Right ventricle myocardium superior (tissue), 1 donor: ENCODE measurements at regions not wholly inside any gene's neighbourhood (a gene's known extent, or its start where the extent isn't known, plus 50 kb on each side); places are given as distances from the start of the nearest gene placed in this dataset.
"Not testable (repeated sequence)": the region's sequence is repeated elsewhere in the genome, so short reads cannot be mapped to it uniquely, and the experiment has no call there.

Source experiments
- ATAC-seq: fragments of 200-7000 bp; cut with Tn5 transposase; one replicate; pipeline ENCODE4 v1.9.1; 2020; ENCODE audit warnings: mild to moderate bottlenecking; ENCODE audit not compliant: poor library complexity
- DNase-seq: peaks from one replicate; pipeline ENCODE4 v3.0.0-alpha.2; 2020
- intact Hi-C: fragments of 100-400 bp; cut with DNase I; formaldehyde crosslinking; loops from one replicate; pipeline ENCODE4 v1.11.2; 2022
- donor health status: DM: no; HTN: yes; CAD: no; lungs with severe emphysema.

DNA sequence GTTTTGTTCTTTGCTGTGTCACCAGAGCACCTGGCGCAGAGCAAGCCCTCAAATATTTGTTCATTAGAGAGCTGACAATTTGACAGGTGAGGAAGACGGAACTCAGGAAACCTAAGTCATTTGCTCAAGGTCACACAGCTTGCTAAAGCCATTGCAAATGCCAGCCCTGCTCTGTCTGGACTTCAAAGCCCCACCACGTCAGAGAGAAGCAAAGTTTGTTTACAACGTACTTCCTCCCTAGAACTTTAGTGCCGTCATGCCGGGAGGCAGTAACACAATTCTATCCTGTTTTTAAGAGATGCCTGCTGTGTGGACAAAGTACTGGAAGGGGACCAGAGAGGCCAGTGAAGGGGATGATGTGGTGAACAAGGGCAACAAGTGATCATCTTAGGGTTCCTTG lies 216.6 kb upstream of the PRICKLE2 start:
- no peak for ATAC-seq
- no peak for DNase-seq
- intact Hi-C loops: no loop called here

DNA sequence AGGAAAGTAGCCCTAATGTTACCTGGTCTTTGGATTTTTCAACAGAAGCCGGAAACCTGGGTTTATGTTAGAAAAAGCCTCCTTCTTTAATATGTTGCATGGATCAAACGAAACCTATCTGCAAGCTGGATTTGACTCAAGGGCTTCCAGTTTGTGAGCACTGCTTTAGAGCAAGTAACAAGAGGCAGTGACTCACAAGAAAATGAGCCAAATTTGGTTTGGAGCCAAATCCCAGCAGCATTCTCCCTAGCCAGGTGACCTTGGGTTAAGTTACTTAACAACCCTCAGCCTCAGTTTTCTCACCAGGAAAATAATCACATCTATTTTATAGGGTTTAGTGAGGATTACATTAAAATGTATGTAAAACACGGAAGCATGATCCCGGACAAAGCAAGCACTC lies 215.2 kb upstream of the PRICKLE2 start:
- intact Hi-C loops: no loop called here
- no peak for DNase-seq
- no peak for ATAC-seq

DNA sequence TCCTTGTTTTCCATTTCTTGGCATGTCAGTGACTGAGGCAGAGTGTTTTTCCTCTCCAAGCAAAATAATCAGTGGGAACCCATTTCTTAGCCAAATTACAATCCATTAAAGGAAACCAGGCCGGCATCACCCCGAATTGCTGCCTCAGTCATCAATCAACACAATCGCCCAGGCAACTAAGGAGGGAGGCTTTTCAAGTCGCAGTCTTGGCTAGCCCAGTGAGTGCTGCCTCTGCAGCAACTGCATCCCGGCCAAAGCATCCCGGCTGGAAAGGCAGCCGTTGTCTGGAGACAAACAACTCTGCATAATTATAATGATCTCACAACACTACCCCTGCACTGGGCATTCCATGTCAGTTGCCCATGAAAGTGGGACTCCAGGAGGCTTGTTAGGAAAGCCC lies 213.5 kb upstream of the PRICKLE2 start:
- intact Hi-C loops: no loop called here
- DNase-seq (no peak), ATAC-seq (no peak)

DNA sequence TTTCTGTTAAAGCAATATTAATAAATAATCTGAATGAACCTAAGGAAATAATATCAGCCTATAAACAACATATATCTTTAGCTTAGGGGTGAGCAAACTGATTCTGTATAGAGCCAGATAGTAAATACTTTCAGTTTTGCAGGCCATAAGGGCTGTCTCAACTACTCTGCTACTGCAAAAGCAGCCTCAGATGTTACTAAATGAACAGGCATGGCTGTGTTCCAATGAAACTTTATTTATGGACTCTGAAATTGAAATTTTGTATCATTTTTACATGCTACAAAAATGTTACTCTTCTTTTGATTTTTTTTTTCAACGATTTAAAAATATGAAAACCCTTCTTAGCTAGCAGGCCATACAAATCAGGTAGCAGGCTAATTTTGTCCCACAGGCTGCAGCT lies 212.8 kb upstream of the PRICKLE2 start:
- intact Hi-C loops: no loop called here
- no peak for DNase-seq
- no peak for ATAC-seq

DNA sequence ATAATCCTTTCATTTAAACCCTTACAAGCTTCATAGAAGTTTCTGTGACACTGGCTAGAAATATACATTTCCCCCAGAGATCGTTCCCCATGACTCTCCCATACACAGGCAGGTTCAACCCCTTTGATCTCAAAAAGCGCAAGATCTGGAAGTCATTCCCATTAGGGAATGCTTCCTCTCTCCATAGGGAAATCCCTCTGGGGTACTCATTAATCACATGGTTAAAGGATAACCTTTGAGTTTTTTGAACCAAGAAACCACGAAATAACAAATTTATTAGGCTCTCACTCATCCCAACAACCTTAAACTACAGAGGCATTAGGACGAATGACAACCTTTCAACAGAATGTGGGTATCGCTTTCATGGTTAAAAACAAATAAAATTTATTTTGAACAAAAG lies 211.9 kb upstream of the PRICKLE2 start:
- intact Hi-C loops: no loop called here
- ATAC-seq: no peak

DNA sequence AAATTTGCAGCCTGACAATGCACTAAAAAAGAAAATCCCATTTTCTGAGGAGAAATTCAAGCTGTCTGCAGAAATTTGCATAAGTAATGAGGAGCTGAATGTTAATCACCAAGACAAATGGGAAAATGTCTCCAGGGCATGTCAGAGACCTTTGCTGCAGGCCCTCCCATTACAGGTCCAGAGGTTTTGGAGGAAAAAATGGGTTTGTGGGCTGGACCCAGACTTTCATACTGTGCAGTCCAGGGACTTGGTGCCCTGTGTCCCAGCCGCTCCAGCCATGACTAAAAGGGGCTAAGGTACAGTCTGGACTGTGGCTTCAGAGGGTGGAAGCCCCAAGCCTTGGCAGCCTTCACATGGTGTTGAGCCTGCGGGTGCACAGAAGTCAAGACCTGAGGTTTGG lies 209.8 kb upstream of the PRICKLE2 start:
- ATAC-seq, DNase-seq, intact Hi-C loops: not testable (repeated sequence)

More for the DNA sequence above, 211.9 kb upstream of the PRICKLE2 start:
- DNase-seq: no peak

DNA sequence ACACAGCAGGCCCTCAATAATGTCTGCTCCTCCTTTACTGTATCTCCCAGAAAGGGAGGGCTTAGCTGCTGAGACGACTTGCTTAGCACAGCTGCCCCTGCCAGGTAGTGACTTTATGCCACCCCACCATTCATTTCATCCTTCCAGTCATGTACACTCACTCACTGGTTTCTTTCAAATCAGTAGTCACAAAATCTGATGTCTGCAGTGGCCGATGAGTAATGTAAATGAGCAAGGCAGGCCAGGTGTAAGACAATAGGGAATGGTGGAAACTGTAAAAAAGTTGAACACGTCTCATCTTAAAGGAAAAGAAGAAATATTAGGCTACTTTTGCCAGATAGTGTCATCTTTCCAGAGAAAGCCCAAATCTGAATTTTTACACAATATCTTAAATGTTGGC lies 207.6 kb upstream of the PRICKLE2 start:
- no peak for DNase-seq
- no peak for ATAC-seq
- intact Hi-C loops: no loop called here

DNA sequence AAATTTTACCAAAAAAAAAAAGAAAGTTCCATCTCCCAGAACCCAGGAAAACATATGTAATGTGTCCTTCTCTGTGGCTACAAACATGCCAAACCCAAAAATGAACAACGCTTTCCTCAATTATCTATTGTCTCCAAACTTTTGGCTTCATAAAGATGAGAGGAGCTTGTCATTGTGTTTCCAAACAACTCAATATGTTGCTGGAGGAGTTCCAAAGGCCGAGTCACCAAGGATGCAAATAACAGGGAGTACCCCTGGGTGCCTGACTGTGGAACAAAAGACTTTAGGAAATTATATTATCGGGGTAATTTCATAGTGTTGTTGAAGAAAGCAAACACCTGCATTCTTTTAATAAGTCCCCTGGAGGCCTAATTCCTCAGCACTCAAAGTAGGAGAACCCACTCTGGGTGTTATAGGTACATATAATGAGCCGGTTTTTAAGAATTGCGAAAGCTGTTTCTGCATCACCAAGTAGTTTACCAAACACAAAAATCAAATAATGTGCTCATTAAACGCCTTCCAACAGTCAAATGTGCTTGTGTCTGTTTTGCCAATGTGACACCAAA lies 206.3 kb upstream of the PRICKLE2 start:
- DNase-seq (no peak), ATAC-seq (no peak)
- intact Hi-C loops: no loop called here

DNA sequence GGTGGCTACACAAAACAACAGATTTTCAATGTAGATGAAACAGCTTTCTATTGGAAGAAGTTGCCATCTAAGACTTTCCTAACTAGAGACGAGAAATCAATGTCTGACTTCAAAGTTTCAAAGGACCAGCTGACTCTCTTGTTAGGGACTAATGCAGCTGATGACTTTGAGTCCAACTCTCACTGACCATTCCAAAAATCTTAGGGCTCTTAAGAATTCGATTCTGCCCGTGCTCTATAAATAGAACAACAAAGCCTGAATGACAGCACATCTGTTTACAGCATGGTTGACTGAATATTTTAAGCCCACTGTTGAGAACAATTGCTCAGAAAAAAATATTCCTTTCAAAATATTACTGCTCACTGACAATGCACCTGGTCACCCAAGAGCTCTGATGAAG lies 202.4 kb upstream of the PRICKLE2 start:
- ATAC-seq (no peak), DNase-seq (no peak)
- intact Hi-C loops: no loop called here

DNA sequence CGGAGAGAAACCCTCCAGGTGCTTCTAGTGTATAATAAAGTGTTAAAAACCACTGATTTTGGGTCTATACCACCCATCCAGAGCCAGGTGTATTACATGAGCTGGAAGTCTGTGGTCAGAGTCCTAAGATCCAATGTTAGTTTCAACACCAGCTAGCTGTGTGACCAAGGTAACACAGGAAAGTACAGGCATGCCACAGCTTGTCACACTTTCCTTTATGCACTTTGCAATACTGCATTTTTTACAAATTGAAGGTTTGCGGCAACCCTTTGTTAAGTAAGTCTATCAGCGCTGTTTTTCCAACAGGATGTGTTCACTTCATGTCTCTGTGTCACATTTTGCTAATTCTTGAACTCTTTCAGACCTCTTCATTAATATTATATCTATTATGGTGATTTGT lies 201.3 kb upstream of the PRICKLE2 start:
- ATAC-seq: no peak

DNA sequence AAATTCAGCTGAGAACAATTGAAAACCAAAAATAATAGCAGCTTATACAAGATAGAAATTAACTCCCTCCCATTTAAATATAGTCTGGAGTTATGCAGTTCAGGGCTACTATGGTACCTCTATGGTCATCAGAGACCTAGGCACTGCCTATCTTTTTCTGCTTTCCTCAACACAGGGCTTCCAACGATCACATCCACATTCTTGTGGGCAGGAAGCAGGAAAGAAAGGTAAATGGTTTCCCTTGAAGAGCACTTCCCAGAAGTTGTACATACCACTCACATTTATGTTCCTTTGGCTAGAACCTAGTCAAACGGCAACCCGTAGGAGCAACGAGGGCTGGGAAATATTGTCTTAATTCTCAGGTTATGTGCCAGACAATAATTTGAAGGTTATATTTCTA lies 197.7 kb upstream of the PRICKLE2 start:
- intact Hi-C loops: no loop called here
- ATAC-seq: no peak
- DNase-seq: no peak

More for the DNA sequence above, 201.3 kb upstream of the PRICKLE2 start:
- DNase-seq: no peak
- intact Hi-C loops: no loop called here

DNA sequence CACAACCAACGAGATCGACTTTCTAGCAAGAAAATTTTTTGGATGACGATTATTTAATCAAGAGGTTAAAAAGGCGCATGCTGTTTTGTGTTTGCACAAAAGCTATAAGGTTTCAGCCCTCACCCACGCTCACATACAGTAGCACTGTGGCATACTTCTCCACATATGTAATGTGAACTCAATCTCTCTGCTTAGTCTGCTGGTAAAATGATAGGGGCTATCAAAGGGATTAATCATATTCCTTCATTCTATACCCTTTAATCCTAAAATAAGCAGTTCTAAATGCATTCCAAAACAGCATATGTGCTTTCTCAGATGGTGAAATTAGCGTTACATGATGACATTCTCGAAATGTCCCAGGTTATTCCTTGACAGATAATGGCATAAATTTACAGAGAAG lies 196.9 kb upstream of the PRICKLE2 start:
- no peak for ATAC-seq
- no peak for DNase-seq
- intact Hi-C loops: no loop called here

DNA sequence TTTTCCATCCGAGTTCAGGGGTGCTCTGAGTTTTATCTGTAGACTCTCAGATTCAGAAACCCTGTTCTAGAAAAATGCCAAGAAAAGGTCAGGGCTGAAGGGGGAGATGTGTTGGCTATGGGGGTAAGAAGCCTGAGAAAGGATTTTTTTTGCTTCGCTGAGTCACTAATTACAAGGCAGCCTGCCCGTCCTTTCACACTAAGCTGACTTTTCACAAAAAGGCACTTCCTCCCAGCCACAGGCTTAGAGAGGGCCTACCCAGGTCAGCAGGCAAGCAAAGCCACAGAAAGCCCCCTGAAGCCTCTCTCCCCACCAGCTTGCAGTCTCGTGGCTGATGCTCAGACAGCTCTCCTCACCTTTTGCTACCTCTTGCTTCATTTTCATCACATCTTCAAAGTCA lies 192.6 kb upstream of the PRICKLE2 start:
- intact Hi-C loops: no loop called here
- DNase-seq: no peak

DNA sequence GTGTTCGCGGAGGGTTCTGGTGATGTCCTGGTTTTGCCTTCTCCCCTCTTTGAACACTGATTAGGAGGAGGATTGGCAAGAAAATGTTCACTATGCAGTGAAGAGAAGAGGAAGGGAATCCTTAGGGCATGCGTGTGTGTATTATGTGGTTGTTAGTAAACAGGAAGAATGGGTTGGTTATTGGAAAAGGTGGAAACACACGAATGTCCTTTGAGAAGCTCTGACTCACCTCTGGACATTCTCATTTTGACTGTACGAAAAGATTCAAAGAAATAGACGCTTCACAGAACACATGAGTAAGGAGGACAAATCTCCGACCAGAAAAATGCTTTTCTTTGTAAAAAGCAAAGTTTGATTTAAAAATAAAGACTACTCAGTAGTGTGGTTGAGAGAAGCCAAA lies 188.8 kb upstream of the PRICKLE2 start:
- intact Hi-C loops: no loop called here
- no peak for ATAC-seq

More for the DNA sequence above, 192.6 kb upstream of the PRICKLE2 start:
- no peak for ATAC-seq

DNA sequence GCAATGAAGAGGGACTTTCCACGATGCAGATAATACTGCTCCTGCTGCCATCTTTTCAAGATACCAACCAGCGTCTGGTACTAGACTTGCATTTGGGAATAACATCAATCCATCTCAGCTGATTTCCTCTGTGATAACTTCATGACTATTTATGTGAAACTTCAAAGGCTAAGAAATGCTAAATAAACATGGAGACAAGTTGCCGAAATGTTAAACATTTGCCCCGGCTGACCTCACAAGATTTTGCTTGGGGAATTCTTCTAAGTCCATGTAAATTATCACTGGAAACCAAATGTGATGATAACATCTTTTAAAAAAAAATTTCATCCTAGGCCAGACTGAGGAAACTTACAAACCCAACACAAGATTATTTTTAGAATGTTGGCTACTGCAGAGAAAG lies 185.8 kb upstream of the PRICKLE2 start:
- no peak for ATAC-seq
- DNase-seq: no peak
- intact Hi-C loops: no loop called here

More for the DNA sequence above, 188.8 kb upstream of the PRICKLE2 start:
- DNase-seq: no peak

DNA sequence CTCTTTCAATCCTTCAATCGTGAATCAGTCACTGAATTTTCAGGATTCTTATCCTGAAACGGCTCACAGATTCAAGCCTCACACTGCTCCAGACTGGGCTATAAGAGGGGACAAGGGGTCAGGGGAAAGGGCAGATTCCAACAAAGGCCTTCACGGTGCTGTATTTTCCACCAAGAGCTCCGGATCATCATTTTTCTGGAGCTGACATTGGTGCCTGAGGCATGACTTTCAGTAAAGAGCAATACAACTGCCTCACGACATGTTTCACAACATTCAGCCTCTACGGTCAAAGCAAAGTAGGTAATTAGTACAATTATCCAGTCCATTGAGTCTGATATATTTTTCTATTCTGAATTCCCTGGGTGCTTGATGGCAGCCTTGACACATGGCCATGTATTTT lies 185.0 kb upstream of the PRICKLE2 start:
- no peak for ATAC-seq
- intact Hi-C loops: no loop called here

DNA sequence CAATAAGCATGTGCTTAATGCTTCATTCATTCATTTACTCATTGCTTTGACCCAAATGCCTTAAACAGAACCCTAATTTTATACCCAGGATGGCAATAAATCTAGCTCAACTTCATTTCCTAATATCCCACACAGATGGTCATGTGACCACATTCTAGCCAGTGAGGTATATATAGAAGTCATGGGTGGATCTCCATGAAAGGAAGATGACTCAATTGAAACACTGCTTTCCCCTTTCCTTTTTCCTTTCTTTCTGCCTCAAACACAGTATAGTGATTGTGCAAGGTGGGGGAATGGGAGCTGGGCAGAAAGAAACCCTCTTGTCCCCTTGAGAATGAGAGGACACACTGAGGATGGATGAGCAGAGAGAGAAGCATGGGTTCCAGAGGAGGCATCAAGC lies 183.5 kb upstream of the PRICKLE2 start:
- ATAC-seq: no peak
- intact Hi-C loops: no loop called here
- no peak for DNase-seq

More for the DNA sequence above, 185.0 kb upstream of the PRICKLE2 start:
- no peak for DNase-seq

DNA sequence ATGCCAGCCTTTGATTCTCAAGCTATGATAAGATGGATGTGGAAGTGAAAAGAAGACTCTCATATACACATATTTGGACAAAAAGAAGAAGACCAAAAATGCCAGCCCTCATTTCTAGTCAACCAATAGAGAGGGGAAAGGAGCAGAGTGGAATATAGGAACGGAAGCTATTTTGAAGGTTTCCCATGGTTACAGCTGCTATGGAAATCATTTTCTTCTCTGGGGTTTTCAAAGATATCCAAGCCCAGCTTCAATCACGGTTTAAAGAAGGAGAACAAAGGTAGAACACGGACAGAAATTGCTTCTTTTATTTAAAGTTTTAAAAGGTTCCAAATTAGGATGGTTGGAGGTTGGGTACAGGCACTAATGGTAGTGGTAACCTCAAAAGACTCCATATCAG lies 181.0 kb upstream of the PRICKLE2 start:
- ATAC-seq: no peak
- intact Hi-C loops: no loop called here
- DNase-seq: no peak

DNA sequence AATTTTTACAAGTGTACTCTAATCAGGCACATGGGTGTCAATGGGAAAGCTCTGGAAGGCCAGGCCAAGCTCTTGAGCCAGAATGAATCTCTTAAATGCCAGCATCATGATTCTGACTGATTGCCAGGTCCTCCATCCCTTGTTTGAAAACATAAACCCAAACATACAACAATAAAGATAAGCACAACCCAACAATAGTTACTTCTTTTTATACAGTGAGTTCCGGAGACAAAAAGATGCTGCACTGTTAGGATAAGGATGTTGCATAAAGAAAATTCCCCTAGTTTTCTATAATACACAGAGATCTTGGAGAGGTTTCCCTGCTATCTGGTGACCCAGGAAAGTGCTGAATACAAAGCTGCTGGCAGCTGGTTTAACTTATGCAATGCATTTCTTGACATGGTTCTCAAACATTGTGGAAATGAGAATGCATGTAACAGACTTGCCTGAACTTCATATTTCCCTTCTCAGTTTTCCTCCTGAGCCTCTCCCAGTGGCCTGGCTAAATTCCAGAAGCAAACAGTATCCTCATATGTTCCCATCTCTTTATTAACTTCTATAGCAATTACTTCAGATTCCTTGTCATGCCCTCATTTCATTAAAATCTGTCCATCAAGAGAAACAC lies 180.1 kb upstream of the PRICKLE2 start:
- intact Hi-C loops: no loop called here
- ATAC-seq: no peak

DNA sequence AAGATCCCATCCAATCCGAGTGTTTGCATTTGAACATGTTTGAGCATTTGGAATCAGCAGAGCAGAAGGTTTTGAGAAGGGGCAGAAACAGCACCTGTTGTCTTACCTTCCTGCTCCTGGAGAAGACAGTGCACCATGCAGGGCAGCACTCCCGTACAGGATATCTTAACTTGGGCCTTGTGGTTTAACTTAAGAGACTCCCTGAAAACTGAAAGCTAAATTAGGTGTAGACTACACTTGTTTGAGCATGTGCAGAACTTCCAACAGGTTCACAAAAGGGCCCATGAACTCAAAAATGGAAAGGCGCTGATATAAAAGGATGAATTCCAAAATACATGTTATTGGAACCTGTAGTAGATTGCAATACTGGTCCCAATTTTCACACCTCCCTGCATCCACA lies 175.4 kb upstream of the PRICKLE2 start:
- DNase-seq: no peak
- intact Hi-C loops: loop anchor here (2.0 kb wide), 1 partner anchor 372 kb away; no protein-coding TSS in a partner anchor
- no peak for ATAC-seq

More for the DNA sequence above, 180.1 kb upstream of the PRICKLE2 start:
- no peak for DNase-seq
